HUES48 (cell line): ENCODE measurements at regions not wholly inside any gene's neighbourhood (a gene's known extent, or its start where the extent isn't known, plus 50 kb on each side); places are given as distances from the start of the nearest gene placed in this dataset.
"Not testable (repeated sequence)": the region's sequence is repeated elsewhere in the genome, so short reads cannot be mapped to it uniquely, and the experiment has no call there.

Experiments used
- H3K27ac ChIP-seq: one replicate; pipeline ENCODE4 v1.7.0; 2013; ENCODE audit warnings: low read depth, low read length, inconsistent platforms
- H3K27me3 ChIP-seq: 2 replicates; pipeline ENCODE4 v1.6.1; 2013; ENCODE audit warnings: mild to moderate bottlenecking, low read length; ENCODE audit not compliant: control insufficient read depth, insufficient read depth
- H3K36me3 ChIP-seq: 2 replicates; pipeline ENCODE4 v1.6.1; 2013; ENCODE audit warnings: low read length; ENCODE audit not compliant: control insufficient read depth, insufficient read depth
- H3K4me1 ChIP-seq: 2 replicates; pipeline ENCODE4 v1.6.1; 2013; ENCODE audit warnings: mild to moderate bottlenecking, low read length; ENCODE audit not compliant: control insufficient read depth, insufficient read depth
- H3K4me3 ChIP-seq: 2 replicates; pipeline ENCODE4 v1.5.1; 2013; ENCODE audit warnings: mild to moderate bottlenecking, low read depth, low read length
- H3K9ac ChIP-seq: 2 replicates; pipeline ENCODE4 v1.6.1; 2013; ENCODE audit warnings: mild to moderate bottlenecking, low read depth, low read length, moderate library complexity
- H3K9me3 ChIP-seq: 2 replicates; pipeline ENCODE4 v1.6.1; 2013; ENCODE audit warnings: low read length; ENCODE audit not compliant: control insufficient read depth, insufficient read depth

DNA sequence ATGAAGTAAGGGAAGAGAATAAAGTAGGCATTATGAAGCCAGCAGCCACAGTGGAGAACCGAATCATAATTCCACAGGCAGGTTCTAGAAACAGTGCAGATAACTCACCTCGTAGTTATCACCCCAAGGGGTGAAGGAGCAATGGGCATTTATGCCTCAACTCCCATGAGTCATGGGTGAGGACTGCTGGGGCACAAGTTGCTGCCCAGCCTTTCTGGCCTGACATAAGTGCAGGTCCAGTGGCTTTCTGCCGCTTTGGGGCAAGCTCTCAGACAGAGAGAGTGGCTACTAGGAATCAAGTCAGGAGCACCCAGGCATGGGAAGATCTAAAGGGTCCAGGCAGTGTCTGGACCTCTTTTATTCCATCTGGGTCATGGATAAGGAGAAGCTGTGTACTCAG is 149.8 kb downstream of the SUCLG1 start:
- no peak overlapping the region for H3K9ac ChIP-seq
- H3K4me1 ChIP-seq: peaks cover 15% of the 10 kb centered on the region
- H3K4me3 ChIP-seq: no peak overlapping the region
- peaks cover 41% of the 10 kb centered on the region for H3K9me3 ChIP-seq
- H3K27me3 ChIP-seq: no peaks in the 10 kb centered on the region
- no peaks in the 10 kb centered on the region for H3K36me3 ChIP-seq
- H3K27ac ChIP-seq: no peak overlapping the region

DNA sequence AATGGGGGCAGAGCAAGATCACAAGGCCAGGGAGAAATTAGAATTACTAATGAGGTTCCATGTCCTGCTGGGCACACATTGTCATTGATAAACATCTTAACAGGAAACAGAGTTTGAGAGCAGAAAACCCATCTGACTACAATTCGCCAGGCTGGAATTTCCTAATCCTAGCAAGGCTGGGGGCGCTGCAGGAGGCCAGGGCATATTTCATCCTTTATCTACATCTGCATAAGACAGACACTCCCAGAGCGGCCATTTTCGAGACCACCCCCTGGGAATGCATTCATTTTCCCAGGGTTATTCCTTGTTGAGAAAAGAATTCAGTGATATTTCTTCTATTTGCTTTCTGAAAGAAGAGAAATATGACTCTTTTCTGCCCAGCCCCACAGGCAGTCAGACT is 152.7 kb downstream of the SUCLG1 start:
- Histone ChIP-seq H3K36me3 (no peaks in the 10 kb centered on the region), H3K9ac (no peak overlapping the region), H3K27me3 (no peaks in the 10 kb centered on the region), H3K4me3 (no peak overlapping the region), H3K27ac (peak overlapping the region; percentile 77), H3K4me1 (peaks cover 6% of the 10 kb centered on the region; the same call in 1 of the 2 replicates), H3K9me3 (peaks cover 44% of the 10 kb centered on the region)

DNA sequence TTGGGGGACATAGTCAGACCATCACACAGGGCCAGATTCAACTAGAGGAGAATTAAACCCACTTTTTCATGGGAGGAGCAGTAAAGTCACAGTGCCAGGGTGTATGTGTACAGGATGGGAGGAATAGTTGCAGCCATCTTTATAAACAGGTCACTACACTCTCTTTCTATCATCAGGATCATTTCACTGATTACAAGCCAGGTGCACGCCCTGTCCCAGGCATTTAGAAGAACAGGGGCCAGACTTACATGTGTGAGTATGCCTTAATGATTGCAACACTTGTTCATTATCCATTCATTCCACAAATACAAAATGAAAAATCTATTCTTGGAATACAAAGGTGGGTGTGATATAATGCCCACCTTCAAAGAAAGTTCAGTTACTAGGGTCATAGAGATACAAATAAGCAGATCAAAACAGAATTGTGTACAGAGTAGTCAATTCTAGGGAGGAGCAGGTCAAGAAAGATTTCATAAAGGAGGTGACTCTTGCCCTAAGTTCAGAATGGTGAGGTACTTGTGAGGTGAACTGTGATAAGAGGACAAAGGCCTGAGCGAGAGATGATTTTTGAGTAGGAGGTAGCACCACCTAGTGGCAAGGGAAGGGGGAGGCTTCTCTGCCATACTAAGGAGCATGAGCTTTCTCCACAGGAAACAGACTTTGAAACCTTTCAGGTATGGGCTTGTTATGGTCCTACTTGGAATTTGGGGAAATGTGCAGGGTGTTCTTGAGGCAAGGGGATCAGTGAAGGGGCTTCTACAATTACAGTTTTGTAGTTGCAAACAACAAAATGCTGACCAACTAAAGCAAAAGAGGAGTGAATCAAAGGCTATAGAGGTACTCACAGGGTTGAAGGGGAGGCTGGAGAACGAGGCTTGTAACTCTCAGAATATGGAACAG is 156.3 kb downstream of the SUCLG1 start:
- Histone ChIP-seq H3K36me3 (no peaks in the 10 kb centered on the region), H3K27me3 (no peaks in the 10 kb centered on the region), H3K4me3 (no peak overlapping the region), H3K9ac (no peak overlapping the region), H3K9me3 (peaks cover 37% of the 10 kb centered on the region), H3K27ac (no peak overlapping the region), H3K4me1 (peaks cover 12% of the 10 kb centered on the region)

DNA sequence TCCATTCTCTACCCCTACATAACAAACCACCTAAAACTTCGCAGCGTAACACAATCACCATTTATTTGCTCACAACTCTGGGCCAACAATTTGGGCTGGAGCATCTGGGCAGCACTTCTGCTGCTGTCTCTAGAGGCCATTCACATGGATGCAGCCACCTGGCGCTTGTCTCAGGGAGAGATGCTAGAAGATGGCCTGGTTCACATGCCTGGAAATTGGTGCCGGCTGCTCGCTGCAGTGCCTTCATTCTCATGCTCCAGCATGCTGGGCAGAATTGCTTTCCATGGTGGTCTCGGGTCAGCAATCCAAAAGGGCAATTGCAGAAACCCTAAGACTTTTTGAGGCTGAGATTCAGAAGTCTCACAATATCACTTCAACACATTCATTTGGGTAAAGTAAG is 157.4 kb downstream of the SUCLG1 start:
- Histone ChIP-seq H3K9ac (no peak overlapping the region), H3K27me3 (no peaks in the 10 kb centered on the region)

DNA sequence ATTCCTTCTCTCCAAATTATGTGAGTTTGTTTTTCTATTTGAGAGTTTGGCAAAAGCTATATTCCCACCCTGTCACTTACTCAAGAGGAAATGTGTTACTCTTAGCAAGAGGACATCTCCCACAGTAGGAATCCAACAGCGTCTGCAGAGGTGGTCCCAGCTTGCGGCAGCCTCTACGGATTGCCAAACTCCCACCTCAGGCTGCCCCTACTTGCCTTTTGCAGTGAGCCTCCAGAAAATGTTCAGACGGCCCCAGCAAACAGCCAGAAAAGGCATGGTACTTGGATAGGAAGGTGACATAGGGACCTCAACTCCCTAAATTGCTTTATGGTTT is 158.4 kb downstream of the SUCLG1 start:
- Histone ChIP-seq H3K9ac (no peak overlapping the region), H3K36me3 (no peaks in the 10 kb centered on the region), H3K4me3 (no peak overlapping the region), H3K27ac (no peak overlapping the region), H3K27me3 (no peaks in the 10 kb centered on the region), H3K4me1 (peaks cover 20% of the 10 kb centered on the region), H3K9me3 (peaks cover 16% of the 10 kb centered on the region)

More for the DNA sequence above, 157.4 kb downstream of the SUCLG1 start:
- H3K4me1 ChIP-seq: peaks cover 20% of the 10 kb centered on the region
- no peaks in the 10 kb centered on the region for H3K36me3 ChIP-seq
- peaks cover 26% of the 10 kb centered on the region for H3K9me3 ChIP-seq
- H3K27ac ChIP-seq: no peak overlapping the region
- no peak overlapping the region for H3K4me3 ChIP-seq

DNA sequence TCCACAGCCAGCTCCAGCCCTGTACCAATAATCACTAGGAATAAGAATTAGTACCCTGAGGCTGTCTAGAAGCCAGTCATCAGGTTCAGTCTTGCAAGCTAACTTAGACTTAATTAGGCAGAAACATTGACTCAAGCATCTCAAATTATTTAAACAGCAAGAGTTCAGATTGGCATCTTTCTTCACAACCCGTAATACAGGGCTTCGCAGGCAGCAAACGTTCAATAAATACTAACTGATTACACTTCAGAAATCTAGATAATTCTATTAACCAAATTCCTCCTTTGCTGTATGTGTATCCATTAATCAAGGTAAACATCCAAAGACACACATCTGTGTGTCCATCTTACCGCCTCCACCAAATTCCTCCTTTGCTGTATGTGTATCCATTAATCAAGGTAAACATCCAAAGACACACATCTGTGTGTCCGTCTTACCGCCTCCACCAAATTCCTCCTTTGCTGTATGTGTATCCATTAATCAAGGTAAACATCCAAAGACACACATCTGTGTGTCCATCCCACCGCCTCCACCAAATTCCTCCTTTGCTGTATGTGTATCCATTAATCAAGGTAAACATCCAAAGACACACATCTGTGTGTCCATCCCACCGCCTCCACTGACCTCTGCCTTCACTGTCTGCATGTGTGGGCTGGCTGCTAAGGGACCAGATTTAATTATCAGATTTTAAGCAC is 158.9 kb downstream of the SUCLG1 start:
- not testable (repeated sequence) for H3K27me3 ChIP-seq, H3K4me3 ChIP-seq, H3K9ac ChIP-seq, H3K27ac ChIP-seq, H3K36me3 ChIP-seq
- Histone ChIP-seq H3K9me3 (peaks cover 10% of the 10 kb centered on the region), H3K4me1 (peaks cover 18% of the 10 kb centered on the region)

DNA sequence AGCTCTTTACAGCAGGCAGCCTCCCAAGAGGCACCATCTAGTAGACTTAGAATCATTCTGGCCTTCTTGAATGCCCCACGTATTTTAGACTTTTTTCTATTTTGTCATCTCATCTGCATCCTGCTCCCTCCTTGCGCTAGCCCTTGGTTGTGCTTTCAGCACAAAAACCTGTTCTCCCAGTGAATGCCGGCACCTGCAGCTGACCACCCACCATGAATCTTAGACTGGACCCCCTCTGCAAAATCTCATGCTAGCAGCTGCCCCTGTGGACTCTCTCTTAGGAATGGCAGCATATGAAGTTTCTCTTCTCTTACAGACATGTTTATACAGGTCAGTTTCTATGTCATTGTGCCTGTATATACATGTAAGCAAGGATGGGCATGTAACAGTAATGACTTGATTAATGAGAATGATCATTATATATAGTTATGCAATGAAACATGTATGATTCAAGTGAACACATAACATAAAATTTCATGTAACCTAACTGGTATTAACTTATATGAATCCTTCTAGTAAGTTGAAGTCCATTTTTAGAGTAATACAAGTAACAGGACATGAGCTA is 159.8 kb downstream of the SUCLG1 start:
- Histone ChIP-seq H3K9me3 (peaks cover 4% of the 10 kb centered on the region; the same call in 1 of the 2 replicates), H3K27me3 (no peaks in the 10 kb centered on the region), H3K4me1 (peaks cover 14% of the 10 kb centered on the region), H3K4me3 (no peak overlapping the region), H3K27ac (no peak overlapping the region), H3K9ac (no peak overlapping the region), H3K36me3 (no peaks in the 10 kb centered on the region)

DNA sequence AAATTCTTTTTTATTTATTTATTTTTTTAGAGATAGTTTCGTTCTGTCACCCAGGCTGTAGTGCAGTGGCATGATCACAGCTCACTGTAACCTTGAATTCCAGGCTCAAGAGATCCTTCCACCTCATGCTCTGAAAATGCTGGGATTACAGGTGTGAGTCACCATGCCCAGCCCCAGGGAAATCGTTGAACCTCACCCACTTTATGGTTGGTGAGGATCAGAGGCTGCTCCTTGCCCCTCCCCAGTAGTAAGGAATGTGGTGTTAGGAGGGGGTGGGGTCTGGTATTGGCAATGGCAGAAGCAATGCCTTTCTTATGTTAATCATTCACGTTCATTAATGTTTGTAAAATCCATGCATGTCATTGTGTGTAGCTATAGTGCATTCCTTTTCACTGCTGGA is 161.9 kb downstream of the SUCLG1 start:
- H3K27me3 ChIP-seq: no peaks in the 10 kb centered on the region
- H3K9ac ChIP-seq: no peak overlapping the region
- no peak overlapping the region for H3K27ac ChIP-seq
- H3K4me3 ChIP-seq: no peak overlapping the region
- no peaks in the 10 kb centered on the region for H3K36me3 ChIP-seq
- no peaks in the 10 kb centered on the region for H3K9me3 ChIP-seq
- H3K4me1 ChIP-seq: peaks cover 14% of the 10 kb centered on the region

DNA sequence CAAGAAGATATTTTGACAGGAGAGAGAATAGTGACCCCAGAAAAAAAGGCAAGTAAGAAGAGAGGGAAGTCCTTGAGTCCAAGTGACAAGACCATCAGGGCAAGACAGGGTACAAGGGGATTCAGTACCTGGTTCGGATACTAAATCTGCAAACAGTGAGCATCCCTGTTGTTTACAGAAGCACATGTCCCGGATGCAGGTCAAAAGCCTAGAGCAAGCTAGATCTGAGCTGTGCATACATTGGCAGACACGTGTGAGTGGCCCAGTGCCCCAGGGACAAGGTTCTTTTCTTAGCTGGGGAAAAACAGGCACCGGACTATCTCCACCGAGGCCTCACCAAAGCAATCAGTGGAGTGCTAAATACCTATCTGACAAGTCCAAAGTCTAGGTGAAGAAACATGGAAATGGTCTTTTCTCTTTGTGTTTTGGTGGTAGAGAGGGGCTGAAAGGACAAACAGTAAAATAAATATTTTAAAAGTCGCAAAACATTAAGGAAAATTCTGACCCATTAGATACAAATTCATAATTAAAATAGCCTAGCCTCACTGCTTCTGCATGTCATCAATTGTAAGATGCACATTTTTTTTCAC is 165.2 kb downstream of the SUCLG1 start:
- H3K4me1 ChIP-seq: peaks cover 11% of the 10 kb centered on the region
- no peaks in the 10 kb centered on the region for H3K9me3 ChIP-seq
- no peaks in the 10 kb centered on the region for H3K27me3 ChIP-seq
- no peak overlapping the region for H3K4me3 ChIP-seq
- H3K36me3 ChIP-seq: no peaks in the 10 kb centered on the region
- H3K9ac ChIP-seq: no peak overlapping the region
- H3K27ac ChIP-seq: no peak overlapping the region

DNA sequence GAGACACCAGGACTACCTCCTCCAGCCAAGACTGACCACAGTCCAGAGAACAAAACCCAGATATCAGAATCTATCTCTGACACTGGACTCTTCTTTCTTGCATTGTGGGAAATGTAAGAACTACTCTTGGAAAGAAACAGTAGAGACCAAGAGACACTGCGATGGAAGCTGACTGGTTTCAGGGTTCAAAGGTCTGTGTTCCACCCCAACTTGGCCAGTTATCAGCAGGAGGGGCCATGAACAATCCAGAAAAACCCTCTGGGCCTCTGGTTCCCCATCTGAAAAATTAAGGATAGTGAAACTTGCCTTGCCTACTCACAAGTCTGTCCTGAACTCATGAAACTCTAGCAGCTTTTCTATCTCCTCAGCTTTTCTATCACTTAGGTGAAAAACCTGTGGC is 166.5 kb downstream of the SUCLG1 start:
- Histone ChIP-seq H3K4me1 (peaks cover 5% of the 10 kb centered on the region), H3K27ac (no peak overlapping the region), H3K4me3 (no peak overlapping the region), H3K9me3 (no peaks in the 10 kb centered on the region), H3K9ac (no peak overlapping the region), H3K27me3 (no peaks in the 10 kb centered on the region), H3K36me3 (no peaks in the 10 kb centered on the region)

DNA sequence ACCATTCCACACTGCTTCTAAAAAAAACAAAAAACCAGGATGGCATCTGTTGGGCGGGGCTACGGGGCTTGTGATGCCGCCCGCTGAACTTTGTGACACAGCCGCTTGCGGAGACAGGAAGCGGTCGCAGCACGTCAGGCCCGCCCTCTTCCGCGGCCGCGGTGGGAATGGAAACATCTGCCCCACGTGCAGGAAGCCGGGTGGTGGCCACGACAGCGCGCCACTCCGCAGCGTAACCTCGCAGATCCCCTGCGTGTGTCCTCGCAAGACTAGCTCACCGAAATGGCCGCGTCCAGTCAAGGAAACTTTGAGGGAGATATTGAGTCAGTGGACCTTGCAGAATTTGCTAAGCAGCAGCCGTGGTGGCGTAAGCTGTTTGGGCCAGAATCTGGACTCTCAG is 168.5 kb downstream of the SUCLG1 start:
- Histone ChIP-seq H3K27ac (no peak overlapping the region), H3K27me3 (no peaks in the 10 kb centered on the region), H3K9ac (no peak overlapping the region), H3K36me3 (no peaks in the 10 kb centered on the region), H3K4me1 (no peaks in the 10 kb centered on the region), H3K9me3 (no peaks in the 10 kb centered on the region), H3K4me3 (no peak overlapping the region)
